OCI-LY1 (cell line): ENCODE measurements at regions not wholly inside any gene's neighbourhood (a gene's known extent, or its start where the extent isn't known, plus 50 kb on each side); places are given as distances from the start of the nearest gene placed in this dataset.

Experiments
- H2AFZ ChIP-seq: fragments of 200-600 bp; sonication (generic), shearing (Covaris generic); 2 replicates; pipeline ENCODE4 v1.6.0; 2014; ENCODE audit warnings: antibody characterized with exemption, mild to moderate bottlenecking, low read length
- H3F3A ChIP-seq: fragments of 200-600 bp; sonication (generic), shearing (Covaris generic); 2 replicates; pipeline ENCODE4 v1.6.0; 2014; ENCODE audit warnings: mild to moderate bottlenecking, antibody characterized with exemption, low read length, moderate library complexity; ENCODE audit not compliant: insufficient read depth
- H3K27ac ChIP-seq: fragments of 200-600 bp; sonication (generic); 2 replicates; pipeline ENCODE4 v1.5.1; 2014; ENCODE audit warnings: low read length, mixed run types, mild to moderate bottlenecking, low read depth; ENCODE audit not compliant: poor library complexity, severe bottlenecking
- H3K27me3 ChIP-seq: fragments of 200-600 bp; sonication (generic); 2 replicates; pipeline ENCODE4 v1.6.0; 2014; ENCODE audit warnings: antibody characterized with exemption, mild to moderate bottlenecking, low read length, moderate library complexity; ENCODE audit not compliant: insufficient read depth
- H3K36me3 ChIP-seq: fragments of 200-600 bp; sonication (generic); 2 replicates; pipeline ENCODE4 v1.6.1; 2014; ENCODE audit warnings: mild to moderate bottlenecking, antibody characterized with exemption, low read length, moderate library complexity, mixed read lengths; ENCODE audit not compliant: insufficient read depth
- H3K4me1 ChIP-seq: fragments of 200-600 bp; sonication (generic); 2 replicates; pipeline ENCODE4 v1.5.1; 2014; ENCODE audit warnings: mild to moderate bottlenecking, low read length, moderate library complexity; ENCODE audit not compliant: insufficient read depth, severe bottlenecking
- H3K4me2 ChIP-seq: fragments of 200-600 bp; sonication (generic), shearing (Covaris generic); 2 replicates; pipeline ENCODE4 v1.6.1; 2014; ENCODE audit warnings: low read length
- H3K4me3 ChIP-seq: fragments of 200-600 bp; sonication (generic); 2 replicates; pipeline ENCODE4 v1.5.1; 2014; ENCODE audit warnings: low read length, low read depth, mild to moderate bottlenecking, mixed read lengths; ENCODE audit not compliant: poor library complexity, severe bottlenecking
- H3K79me2 ChIP-seq: fragments of 200-600 bp; shearing (Covaris generic); 2 replicates; pipeline ENCODE4 v1.6.1; 2016; ENCODE audit warnings: mixed run types, low read length, mixed read lengths; ENCODE audit not compliant: insufficient read depth
- H3K9ac ChIP-seq: fragments of 200-600 bp; sonication (generic), shearing (Covaris generic); 2 replicates; pipeline ENCODE4 v1.6.1; 2014; ENCODE audit warnings: mild to moderate bottlenecking, low read length, mixed read lengths
- H3K9me2 ChIP-seq: fragments of 200-600 bp; sonication (generic), shearing (Covaris generic); 2 replicates; pipeline ENCODE4 v1.6.1; 2014; ENCODE audit warnings: low read depth, mild to moderate bottlenecking, low read length, mixed read lengths
- H3K9me3 ChIP-seq: fragments of 200-600 bp; shearing (Covaris generic); 2 replicates; pipeline ENCODE4 v1.6.1; 2014; ENCODE audit warnings: low read length, mixed read lengths
- H4K20me1 ChIP-seq: fragments of 200-600 bp; sonication (generic), shearing (Covaris generic); 2 replicates; pipeline ENCODE4 v1.6.0; 2016; ENCODE audit warnings: mild to moderate bottlenecking, low read length; ENCODE audit not compliant: insufficient read depth
- CTCF ChIP-seq: fragments of 200-600 bp; sonication (generic), shearing (Covaris generic); IDR thresholded peaks from 2 replicates; pipeline ENCODE4 v1.5.1; 2017; ENCODE audit warnings: mild to moderate bottlenecking, antibody characterized with exemption, low read length, moderate library complexity, mixed read lengths
- EZH2 ChIP-seq: fragments of 200-600 bp; sonication (generic), shearing (Covaris generic); IDR thresholded peaks from 2 replicates; pipeline ENCODE4 v1.8.0; 2017; ENCODE audit warnings: borderline replicate concordance, mixed run types, mild to moderate bottlenecking, antibody characterized with exemption, low read length, moderate library complexity, mixed read lengths

DNA sequence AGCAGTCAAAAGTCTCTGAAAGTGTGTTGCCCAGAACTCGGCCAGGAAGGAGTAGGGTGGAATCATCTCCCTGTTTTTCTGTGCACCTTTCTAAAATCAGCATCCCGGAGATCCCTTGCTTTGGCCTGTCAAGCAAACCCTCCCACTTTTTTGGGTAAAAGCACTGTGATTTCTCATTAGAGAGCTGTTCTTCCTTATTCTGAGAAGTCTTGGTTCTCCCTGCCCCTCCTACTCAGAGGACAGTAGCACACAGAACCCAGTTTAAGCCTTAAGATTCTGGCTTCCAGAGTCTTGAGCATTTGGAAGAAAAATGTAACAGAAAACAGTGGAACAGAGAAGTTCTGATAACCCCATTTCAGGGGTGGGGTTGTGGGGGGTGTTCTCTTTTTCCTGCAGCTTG is 52.6 kb upstream of the KATNAL1 start:
- TF ChIP-seq CTCF (no peak), EZH2 (no peak)
- Histone ChIP-seq H4K20me1 (no peaks in the 10 kb centered on the region), H3K79me2 (no peaks in the 10 kb centered on the region), H3K4me2 (no peak overlapping the region), H3K9me3 (no peaks in the 10 kb centered on the region), H3K36me3 (peaks cover 67% of the 10 kb centered on the region), H3F3A (no peaks in the 10 kb centered on the region), H3K9ac (no peak overlapping the region), H3K27me3 (no peaks in the 10 kb centered on the region), H3K4me1 (peaks cover 16% of the 10 kb centered on the region), H3K4me3 (no peak overlapping the region), H2AFZ (no peak overlapping the region), H3K9me2 (no peaks in the 10 kb centered on the region), H3K27ac (no peak overlapping the region)

GRCh38 chr13:30360586-30360985 is 53.2 kb upstream of the KATNAL1 start:
- Histone ChIP-seq H3K4me1 (peaks cover 10% of the 10 kb centered on the region), H3K27me3 (no peaks in the 10 kb centered on the region), H3K4me3 (no peak overlapping the region), H3K27ac (no peak overlapping the region), H3K36me3 (peaks cover 72% of the 10 kb centered on the region), H3K9ac (no peak overlapping the region), H3K79me2 (no peaks in the 10 kb centered on the region), H4K20me1 (no peaks in the 10 kb centered on the region), H3K4me2 (no peak overlapping the region), H3K9me3 (no peaks in the 10 kb centered on the region), H2AFZ (no peak overlapping the region), H3K9me2 (no peaks in the 10 kb centered on the region), H3F3A (no peaks in the 10 kb centered on the region)
- TF ChIP-seq EZH2, result no peak
- TF ChIP-seq CTCF, result no peak

GRCh38 chr13:30362005-30362788 is 54.8 kb upstream of the KATNAL1 start:
- Histone ChIP-seq H2AFZ (no peak overlapping the region), H4K20me1 (no peaks in the 10 kb centered on the region), H3K4me1 (no peaks in the 10 kb centered on the region), H3K9me2 (no peaks in the 10 kb centered on the region), H3K79me2 (no peaks in the 10 kb centered on the region), H3K4me2 (no peak overlapping the region), H3K4me3 (no peak overlapping the region), H3K36me3 (peaks cover 78% of the 10 kb centered on the region), H3K9ac (no peak overlapping the region), H3F3A (no peaks in the 10 kb centered on the region), H3K27me3 (no peaks in the 10 kb centered on the region), H3K27ac (no peak overlapping the region), H3K9me3 (no peaks in the 10 kb centered on the region)
- TF ChIP-seq EZH2 (no peak), CTCF (no peak)
